ENCODE measurements at regions not wholly inside any gene's neighbourhood (a gene's known extent, or its start where the extent isn't known, plus 50 kb on each side); places are given as distances from the start of the nearest gene placed in this dataset.

- ChIA-PET CTCF (no interaction called here), POLR2A (ENCODE audit: low non-redundant PET) (no interaction called here)
- TF ChIP-seq, protein P1, sequence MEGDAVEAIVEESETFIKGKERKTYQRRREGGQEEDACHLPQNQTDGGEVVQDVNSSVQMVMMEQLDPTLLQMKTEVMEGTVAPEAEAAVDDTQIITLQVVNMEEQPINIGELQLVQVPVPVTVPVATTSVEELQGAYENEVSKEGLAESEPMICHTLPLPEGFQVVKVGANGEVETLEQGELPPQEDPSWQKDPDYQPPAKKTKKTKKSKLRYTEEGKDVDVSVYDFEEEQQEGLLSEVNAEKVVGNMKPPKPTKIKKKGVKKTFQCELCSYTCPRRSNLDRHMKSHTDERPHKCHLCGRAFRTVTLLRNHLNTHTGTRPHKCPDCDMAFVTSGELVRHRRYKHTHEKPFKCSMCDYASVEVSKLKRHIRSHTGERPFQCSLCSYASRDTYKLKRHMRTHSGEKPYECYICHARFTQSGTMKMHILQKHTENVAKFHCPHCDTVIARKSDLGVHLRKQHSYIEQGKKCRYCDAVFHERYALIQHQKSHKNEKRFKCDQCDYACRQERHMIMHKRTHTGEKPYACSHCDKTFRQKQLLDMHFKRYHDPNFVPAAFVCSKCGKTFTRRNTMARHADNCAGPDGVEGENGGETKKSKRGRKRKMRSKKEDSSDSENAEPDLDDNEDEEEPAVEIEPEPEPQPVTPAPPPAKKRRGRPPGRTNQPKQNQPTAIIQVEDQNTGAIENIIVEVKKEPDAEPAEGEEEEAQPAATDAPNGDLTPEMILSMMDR (conservative IDR thresholded peaks at IDR 0.05; ENCODE audit: low read depth): no peak
- DNase-seq (ENCODE audit: low spot score): no peak
- H3K27ac ChIP-seq: no peak overlapping the region
Observed at GRCh38 chr20:58001946-58002345, 226.5 kb downstream of the ANKRD60 start.

GRCh38 chr20:58001381-58001780 lies 227.1 kb downstream of the ANKRD60 start:
- TF ChIP-seq, protein P1 (conservative IDR thresholded peaks at IDR 0.05; ENCODE audit: low read depth): no peak
- DNase-seq (ENCODE audit: low spot score): no peak
- ChIA-PET CTCF (no interaction called here), POLR2A (ENCODE audit: low non-redundant PET) (no interaction called here)
- no peak overlapping the region for H3K27ac ChIP-seq

- no peak for DNase-seq (ENCODE audit: low spot score)
- H3K27ac ChIP-seq: no peak overlapping the region
- CTCF ChIA-PET: no interaction called here
- POLR2A ChIA-PET (ENCODE audit: low non-redundant PET): no interaction called here
- TF ChIP-seq, protein P1 (conservative IDR thresholded peaks at IDR 0.05; ENCODE audit: low read depth): no peak
Observed at GRCh38 chr20:58000861-58001260, 227.6 kb downstream of the ANKRD60 start.

DNA sequence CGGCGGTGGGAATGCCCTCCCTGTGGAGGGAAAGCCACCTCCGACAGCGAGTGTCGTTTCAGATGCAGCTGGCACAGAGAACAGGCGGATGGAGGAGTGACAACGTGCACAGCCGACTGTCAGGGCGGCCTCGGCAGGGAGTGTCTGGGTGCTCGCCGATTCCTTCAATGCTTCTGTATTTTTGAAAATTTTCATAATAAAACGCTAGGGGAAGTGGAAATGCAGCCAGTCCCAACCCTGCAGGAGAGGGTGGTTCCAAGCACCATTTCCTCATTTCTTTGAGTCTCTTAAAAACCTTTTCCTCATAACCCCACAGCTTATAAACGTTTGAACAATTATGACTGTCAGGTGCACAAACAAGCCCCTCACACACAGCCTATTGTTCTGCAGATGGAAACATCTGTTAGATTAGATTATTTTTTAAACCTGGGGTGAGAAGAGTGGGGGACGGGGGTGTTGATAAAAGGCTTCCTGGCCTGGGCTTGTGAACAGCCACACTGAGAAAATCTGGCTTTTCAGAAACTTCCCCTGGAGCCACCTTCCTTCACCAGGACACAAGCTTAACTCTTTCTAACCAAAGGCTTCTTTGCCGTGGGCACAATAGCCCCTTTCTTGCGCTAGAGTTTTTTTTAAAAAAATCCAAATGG lies 228.9 kb downstream of the ANKRD60 start:
- TF ChIP-seq, protein P1 (conservative IDR thresholded peaks at IDR 0.05; ENCODE audit: low read depth): no peak
- H3K27ac ChIP-seq: no peak overlapping the region
- POLR2A ChIA-PET (ENCODE audit: low non-redundant PET): no interaction called here
- CTCF ChIA-PET: no interaction called here
- no peak for DNase-seq (ENCODE audit: low spot score)

- CTCF ChIA-PET: no interaction called here
- TF ChIP-seq, protein P1 (conservative IDR thresholded peaks at IDR 0.05; ENCODE audit: low read depth): no peak
- POLR2A ChIA-PET (ENCODE audit: low non-redundant PET): no interaction called here
- H3K27ac ChIP-seq: no peak overlapping the region
- DNase-seq (ENCODE audit: low spot score): no peak
Observed at GRCh38 chr20:57998981-57999464, 229.4 kb downstream of the ANKRD60 start.

DNA sequence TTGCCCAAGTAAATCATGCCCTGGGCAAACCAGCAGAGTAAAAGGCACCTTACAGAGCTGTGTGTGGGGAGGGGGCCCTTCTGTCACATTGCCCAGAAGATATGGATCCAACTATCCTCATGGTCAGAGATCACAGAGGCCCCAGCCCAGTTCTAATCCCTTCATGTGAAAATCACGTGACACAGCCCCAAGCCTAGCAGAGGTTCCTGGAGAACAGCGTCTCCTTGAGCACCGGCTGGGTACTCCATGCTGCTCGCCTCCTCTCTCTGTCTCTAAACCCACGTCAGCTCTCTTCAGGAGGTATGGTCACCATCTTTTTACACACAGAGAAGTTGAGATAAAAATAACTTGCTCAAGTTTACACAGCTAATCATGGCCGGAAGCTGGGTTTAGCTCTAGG lies 230.2 kb downstream of the ANKRD60 start:
- TF ChIP-seq, protein P1 (conservative IDR thresholded peaks at IDR 0.05; ENCODE audit: low read depth): no peak
- no peak overlapping the region for H3K27ac ChIP-seq
- DNase-seq (ENCODE audit: low spot score): no peak
- CTCF ChIA-PET: no interaction called here
- POLR2A ChIA-PET (ENCODE audit: low non-redundant PET): no interaction called here

Measured in RWPE1 (cell line).